ENCODE measurements at regions not wholly inside any gene's neighbourhood (a gene's known extent, or its start where the extent isn't known, plus 50 kb on each side); places are given as distances from the start of the nearest gene placed in this dataset.

DNA sequence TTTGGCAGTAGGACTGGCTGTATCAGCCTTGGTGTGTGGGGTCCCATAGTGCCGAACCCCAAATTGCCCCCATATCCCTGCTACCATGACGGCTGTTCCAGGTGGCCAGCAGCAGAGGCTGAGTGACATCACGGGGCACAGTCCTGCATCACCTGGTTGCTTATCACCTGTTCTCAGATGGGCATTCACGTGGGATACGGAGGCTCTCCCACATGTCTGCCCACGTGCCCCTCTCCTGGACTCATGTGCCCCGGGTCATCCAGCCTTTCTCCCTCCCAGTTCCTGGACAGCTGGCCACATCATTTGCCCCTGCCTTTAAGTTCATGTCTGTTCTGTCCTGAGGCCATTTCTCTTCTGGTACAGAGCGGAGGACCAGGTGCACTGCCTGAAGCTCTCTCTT lies 431.0 kb upstream of the B3GAT1 start:
- TF ChIP-seq POLR2A (IDR thresholded peaks at IDR 0.05; ENCODE audit: low read length): no peak
- TF ChIP-seq GATA1 (IDR thresholded peaks at IDR 0.05; ENCODE audit: low read depth, low read length): no peak
